ENCODE measurements at regions not wholly inside any gene's neighbourhood (a gene's known extent, or its start where the extent isn't known, plus 50 kb on each side); places are given as distances from the start of the nearest gene placed in this dataset.
A peak's percentile ranks its signal among the peaks of the same experiment; 100 is the strongest.

DNA sequence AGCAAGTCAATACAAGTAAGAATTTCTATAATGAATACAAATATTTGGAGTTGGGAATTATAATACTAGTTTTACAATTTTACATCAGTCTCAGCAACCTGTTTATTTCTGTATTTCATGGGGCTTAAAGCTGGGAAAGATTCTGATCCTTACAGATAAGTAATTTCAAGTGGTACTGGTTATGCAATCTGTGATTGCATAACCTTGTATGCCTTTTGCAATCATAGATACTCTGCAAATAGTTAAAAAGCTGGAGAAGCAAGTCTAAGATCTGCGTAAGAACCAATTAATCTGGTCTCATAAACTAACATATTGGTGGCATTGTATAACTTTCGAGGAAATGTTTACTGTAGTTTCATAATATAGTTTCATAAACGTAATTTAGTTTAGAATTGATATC lies 198.3 kb upstream of the PGR start:
- TF ChIP-seq CEBPB (IDR thresholded peaks at IDR 0.05) (peak; percentile 84), REST (IDR thresholded peaks at IDR 0.05; ENCODE audit: low read depth) (no peak)

DNA sequence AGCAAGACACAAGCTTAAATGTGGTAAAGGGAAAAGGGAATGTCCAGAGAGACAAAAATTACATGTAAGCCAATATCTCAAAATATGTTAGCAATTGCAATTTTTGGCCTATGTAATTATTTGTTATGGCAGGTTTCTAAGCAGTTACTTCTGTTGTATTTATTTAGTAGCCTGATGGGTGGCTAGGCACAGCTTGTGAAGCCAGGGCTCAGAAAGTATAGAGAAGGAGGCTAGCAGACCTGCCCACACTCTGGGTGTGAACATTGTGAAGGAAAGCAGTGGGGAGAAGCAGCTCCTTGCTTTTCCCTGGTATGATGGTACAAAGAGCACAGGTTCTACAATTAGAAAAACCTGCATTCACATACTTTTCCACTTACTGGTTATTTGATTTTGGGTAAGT lies 196.5 kb upstream of the PGR start:
- TF ChIP-seq, protein P1, sequence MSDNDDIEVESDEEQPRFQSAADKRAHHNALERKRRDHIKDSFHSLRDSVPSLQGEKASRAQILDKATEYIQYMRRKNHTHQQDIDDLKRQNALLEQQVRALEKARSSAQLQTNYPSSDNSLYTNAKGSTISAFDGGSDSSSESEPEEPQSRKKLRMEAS (IDR thresholded peaks at IDR 0.05) = no peak
- TF ChIP-seq EP300 (IDR thresholded peaks at IDR 0.05; ENCODE audit: borderline replicate concordance) (no peak), FOXM1 (IDR thresholded peaks at IDR 0.05; ENCODE audit: borderline replicate concordance, low read depth) (no peak), NFIC (IDR thresholded peaks at IDR 0.05) (no peak), CEBPB (IDR thresholded peaks at IDR 0.05) (no peak)
- TF ChIP-seq, protein P2, sequence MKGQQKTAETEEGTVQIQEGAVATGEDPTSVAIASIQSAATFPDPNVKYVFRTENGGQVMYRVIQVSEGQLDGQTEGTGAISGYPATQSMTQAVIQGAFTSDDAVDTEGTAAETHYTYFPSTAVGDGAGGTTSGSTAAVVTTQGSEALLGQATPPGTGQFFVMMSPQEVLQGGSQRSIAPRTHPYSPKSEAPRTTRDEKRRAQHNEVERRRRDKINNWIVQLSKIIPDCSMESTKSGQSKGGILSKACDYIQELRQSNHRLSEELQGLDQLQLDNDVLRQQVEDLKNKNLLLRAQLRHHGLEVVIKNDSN (IDR thresholded peaks at IDR 0.05) = no peak

DNA sequence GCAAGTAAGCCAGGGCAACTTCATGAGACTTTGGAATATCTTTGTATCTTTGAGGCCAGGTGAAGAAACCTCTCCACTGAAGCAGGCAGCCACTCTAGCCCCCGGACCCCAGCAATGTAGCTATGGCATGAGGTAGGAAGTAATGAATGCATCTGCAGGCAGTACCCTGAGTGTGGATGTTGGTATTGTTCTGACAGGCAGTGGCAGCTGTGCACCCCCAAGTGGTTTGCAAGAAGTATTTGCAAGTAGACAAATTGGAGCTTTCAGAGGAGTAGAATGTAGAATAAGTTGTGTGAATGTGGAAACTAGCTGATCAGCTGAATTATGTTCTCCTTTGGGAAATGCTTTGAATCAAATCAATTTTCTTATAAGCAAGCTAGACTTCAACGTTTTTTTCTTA lies 194.4 kb upstream of the PGR start:
- TF ChIP-seq RAD21 (IDR thresholded peaks at IDR 0.05; ENCODE audit: low read depth) (peak; percentile 78), EGR1 (IDR thresholded peaks at IDR 0.05) (no peak)

DNA sequence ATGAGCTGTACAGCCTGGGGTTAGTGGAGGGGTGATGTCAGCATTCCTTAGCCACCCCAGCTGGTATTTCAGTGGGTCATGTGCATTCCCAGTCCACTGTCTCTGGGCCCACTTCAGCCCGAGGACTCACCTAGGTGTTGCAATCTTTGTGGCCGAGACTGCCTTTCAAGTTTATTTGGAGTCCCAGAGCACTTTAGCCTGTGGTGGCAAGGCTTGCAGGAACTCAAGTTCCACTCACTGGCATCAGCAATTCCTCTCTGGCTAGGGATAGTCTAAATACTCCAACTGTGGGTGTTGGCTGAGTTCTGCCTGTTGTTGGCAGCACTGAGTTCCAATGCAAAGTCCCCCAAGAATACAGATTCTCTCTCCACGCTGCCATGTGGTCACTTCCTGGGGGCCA lies 191.6 kb upstream of the PGR start:
- TF ChIP-seq TCF12 (IDR thresholded peaks at IDR 0.05; ENCODE audit: low read depth) (no peak), EP300 (IDR thresholded peaks at IDR 0.05; ENCODE audit: borderline replicate concordance) (no peak), TEAD4 (IDR thresholded peaks at IDR 0.05) (no peak), NFIC (IDR thresholded peaks at IDR 0.05) (no peak), ZBTB7A (IDR thresholded peaks at IDR 0.05; ENCODE audit: low read depth) (no peak), CEBPB (IDR thresholded peaks at IDR 0.05) (no peak), TAF1 (IDR thresholded peaks at IDR 0.05; ENCODE audit: low read depth) (no peak), RAD21 (IDR thresholded peaks at IDR 0.05; ENCODE audit: low read depth) (no peak), FOXM1 (IDR thresholded peaks at IDR 0.05; ENCODE audit: borderline replicate concordance, low read depth) (no peak), REST (IDR thresholded peaks at IDR 0.05; ENCODE audit: low read depth) (no peak), EGR1 (IDR thresholded peaks at IDR 0.05) (no peak), CREB1 (IDR thresholded peaks at IDR 0.05; ENCODE audit: low read depth) (no peak)
- TF ChIP-seq, protein P2 (IDR thresholded peaks at IDR 0.05) = no peak
- TF ChIP-seq, protein P1 (IDR thresholded peaks at IDR 0.05) = no peak

GRCh38 chr11:101306721-101307120 lies 177.1 kb upstream of the PGR start:
- no peak for TF ChIP-seq EGR1 (IDR thresholded peaks at IDR 0.05)
- TF ChIP-seq CEBPB (IDR thresholded peaks at IDR 0.05) = no peak
- TF ChIP-seq, protein P1 (IDR thresholded peaks at IDR 0.05) = no peak
- no peak for TF ChIP-seq FOXM1 (IDR thresholded peaks at IDR 0.05; ENCODE audit: borderline replicate concordance, low read depth)
- no peak for TF ChIP-seq TEAD4 (IDR thresholded peaks at IDR 0.05)
- no peak for TF ChIP-seq NFIC (IDR thresholded peaks at IDR 0.05)
- TF ChIP-seq YY1 (IDR thresholded peaks at IDR 0.05; ENCODE audit: low read depth) = no peak
- TF ChIP-seq, protein P2 (IDR thresholded peaks at IDR 0.05) = no peak
- no peak for TF ChIP-seq REST (IDR thresholded peaks at IDR 0.05; ENCODE audit: low read depth)
- TF ChIP-seq EP300 (IDR thresholded peaks at IDR 0.05; ENCODE audit: borderline replicate concordance) = no peak
- no peak for TF ChIP-seq CREB1 (IDR thresholded peaks at IDR 0.05; ENCODE audit: low read depth)
- no peak for TF ChIP-seq TCF12 (IDR thresholded peaks at IDR 0.05; ENCODE audit: low read depth)
- no peak for TF ChIP-seq ZBTB7A (IDR thresholded peaks at IDR 0.05; ENCODE audit: low read depth)
- TF ChIP-seq TAF1 (IDR thresholded peaks at IDR 0.05; ENCODE audit: low read depth) = no peak
- TF ChIP-seq RAD21 (IDR thresholded peaks at IDR 0.05; ENCODE audit: low read depth) = no peak
